Prostate gland (tissue), 2 donors: ENCODE measurements at regions not wholly inside any gene's neighbourhood (a gene's known extent, or its start where the extent isn't known, plus 50 kb on each side); places are given as distances from the start of the nearest gene placed in this dataset.

Experiments used
- CTCF ChIP-seq, 4 experiments: fragments of 200-600 bp in 2 of 4; fragments of 450-650 bp in 2 of 4; sonication (generic) in 2 of 4; IDR thresholded peaks; 1 replicate in 3 of 4; 2 replicates in 1 of 4; pipeline ENCODE4 v1.5.1; 2016 to 2019; ENCODE audit warnings: antibody characterized with exemption in 4 of 4, mild to moderate bottlenecking in 2 of 4, moderate library complexity in 2 of 4
- POLR2A ChIP-seq: fragments of 450-650 bp; IDR thresholded peaks from one replicate; pipeline ENCODE4 v1.6.1; 2016; ENCODE audit warnings: antibody characterized with exemption, mild to moderate bottlenecking
- POLR2AphosphoS5 ChIP-seq: sonication (generic); formaldehyde crosslinking; IDR thresholded peaks from one replicate; pipeline ENCODE4 v1.6.1; 2017; ENCODE audit warnings: antibody characterized with exemption

- no peak for TF ChIP-seq CTCF (IDR thresholded peaks at IDR 0.05)
- no peak for TF ChIP-seq POLR2AphosphoS5
- TF ChIP-seq POLR2A = no peak
Observed at GRCh38 chr7:94217766-94218165, 176.9 kb upstream of the COL1A2 start.
